Transverse colon (tissue), 4 donors: ENCODE measurements at regions not wholly inside any gene's neighbourhood (a gene's known extent, or its start where the extent isn't known, plus 50 kb on each side); places are given as distances from the start of the nearest gene placed in this dataset.

Experiments used
- CTCF ChIP-seq, 5 experiments: fragments of 200-600 bp in 3 of 5; fragments of 450-650 bp in 2 of 5; sonication (generic) in 3 of 5; IDR thresholded peaks; 1 replicate in 2 of 5; 2 replicates in 3 of 5; pipeline ENCODE4 v1.5.1; 2016 to 2017; ENCODE audit warnings: antibody characterized with exemption in 5 of 5, inconsistent platforms in 3 of 5, mild to moderate bottlenecking in 2 of 5, moderate library complexity in 1 of 5
- EP300 ChIP-seq: sonication (generic); formaldehyde crosslinking; IDR thresholded peaks from one replicate; pipeline ENCODE4 v1.6.1; 2017; ENCODE audit warnings: antibody characterized with exemption, low read depth
- POLR2A ChIP-seq: fragments of 450-650 bp; IDR thresholded peaks from one replicate; pipeline ENCODE4 v1.6.1; 2016; ENCODE audit warnings: antibody characterized with exemption, mild to moderate bottlenecking, moderate library complexity
- POLR2AphosphoS5 ChIP-seq, 3 donors: sonication (generic); formaldehyde crosslinking; IDR thresholded peaks; one replicate each; pipeline ENCODE4 v1.6.1; 2016; ENCODE audit warnings: antibody characterized with exemption in 3 of 3

- TF ChIP-seq CTCF (IDR thresholded peaks at IDR 0.05) (no peak), EP300 (no peak), POLR2A (no peak), POLR2AphosphoS5 (IDR thresholded peaks at IDR 0.05) (no peak)
Observed at GRCh38 chr18:64695851-64696553, 547.1 kb upstream of the LINC00305 start.
